SK-MEL-5 (cell line): ENCODE measurements at regions not wholly inside any gene's neighbourhood (a gene's known extent, or its start where the extent isn't known, plus 50 kb on each side); places are given as distances from the start of the nearest gene placed in this dataset.

Experiments used
- DNase-seq: peaks from one replicate; pipeline ENCODE4 v3.0.0-alpha.2; 2016; ENCODE audit warnings: low read depth, low spot score
- in situ Hi-C: cut with HindIII; loops from 2 replicates; pipeline ENCODE4 v1.10.0; 2016; ENCODE audit warnings: low sequenced_read_pairs, high pct_unique_total_duplicates, low pct_unique_long_range_greater_than_20kb

DNA sequence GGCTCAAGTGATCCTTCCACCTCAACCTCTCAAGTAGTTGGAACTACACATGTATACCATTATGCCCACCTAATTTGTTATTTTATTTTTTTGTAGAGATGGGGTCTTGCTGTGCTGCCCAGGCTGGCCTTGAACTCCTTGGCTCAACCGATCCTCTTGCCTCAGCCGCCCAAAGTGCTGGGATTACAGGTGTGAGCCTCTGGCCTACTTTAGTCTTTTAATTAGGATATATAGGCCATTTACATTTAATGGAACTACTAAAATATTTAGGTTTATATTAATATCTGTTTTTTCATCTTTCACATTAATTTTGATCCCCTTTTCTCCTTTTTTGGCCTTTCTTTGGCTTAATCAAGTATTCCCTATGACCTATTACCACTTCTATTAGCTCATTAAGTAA, 95.7 kb upstream of the OSR1 start:
- no peak for DNase-seq
- in situ Hi-C loops: no loop called here

DNA sequence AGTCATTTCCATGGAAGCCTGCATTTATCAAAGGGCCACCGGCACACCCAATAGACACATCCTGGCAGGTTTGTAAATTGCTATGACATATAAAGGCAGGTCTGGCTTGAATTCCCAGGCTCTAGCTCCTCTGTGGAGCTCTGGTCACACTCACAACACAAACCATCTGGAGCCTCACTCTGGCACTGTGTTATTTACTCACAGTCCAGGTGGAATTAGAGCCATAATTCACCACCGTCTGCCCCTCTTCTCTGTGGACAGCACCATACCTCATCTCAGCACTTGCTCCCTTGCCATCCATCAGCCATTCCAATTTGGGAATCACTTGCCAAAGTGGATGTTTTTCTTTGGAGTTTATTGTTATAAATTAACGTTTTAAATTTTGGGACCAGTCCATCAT, 84.3 kb upstream of the OSR1 start:
- DNase-seq: no peak
- in situ Hi-C loops: no loop called here

DNA sequence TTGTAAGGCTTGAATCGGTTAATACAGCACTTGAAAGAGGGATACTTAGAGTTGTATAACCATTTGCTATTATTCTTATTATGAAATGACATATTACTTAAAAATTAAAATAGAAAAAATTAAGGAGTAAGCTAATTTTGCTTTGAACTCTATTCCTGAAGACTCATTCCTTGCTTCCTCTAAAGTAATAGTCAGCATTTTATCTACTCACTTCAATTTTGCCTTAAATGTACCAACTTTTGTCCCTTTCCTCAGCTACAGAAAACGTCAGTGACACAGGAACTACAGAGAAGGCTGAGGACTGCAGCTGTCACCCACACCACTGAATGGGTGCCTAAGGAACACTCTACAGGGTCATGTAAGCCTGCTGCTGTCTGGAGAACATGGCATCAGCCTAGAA, 80.7 kb upstream of the OSR1 start:
- in situ Hi-C loops: no loop called here
- no peak for DNase-seq

DNA sequence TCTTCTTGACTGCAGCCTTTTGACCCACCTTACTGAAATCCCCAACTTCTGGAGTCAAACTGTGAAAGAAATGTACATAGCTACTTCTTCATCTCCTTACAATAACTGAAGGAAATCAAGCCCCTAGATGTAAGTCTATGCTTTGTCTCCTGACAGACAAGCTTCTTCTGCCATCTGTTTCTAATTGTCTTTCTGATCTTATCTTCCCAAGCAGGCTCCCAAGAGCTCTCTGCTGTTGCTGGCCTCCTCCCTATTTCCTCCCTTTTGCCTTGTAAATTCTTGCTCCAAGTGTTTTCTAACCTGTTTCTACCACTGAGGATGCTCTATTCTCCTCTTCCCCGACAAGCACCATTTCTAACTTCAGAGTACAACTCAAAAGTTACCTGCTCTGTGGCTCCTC, 77.4 kb upstream of the OSR1 start:
- no peak for DNase-seq
- in situ Hi-C loops: no loop called here

DNA sequence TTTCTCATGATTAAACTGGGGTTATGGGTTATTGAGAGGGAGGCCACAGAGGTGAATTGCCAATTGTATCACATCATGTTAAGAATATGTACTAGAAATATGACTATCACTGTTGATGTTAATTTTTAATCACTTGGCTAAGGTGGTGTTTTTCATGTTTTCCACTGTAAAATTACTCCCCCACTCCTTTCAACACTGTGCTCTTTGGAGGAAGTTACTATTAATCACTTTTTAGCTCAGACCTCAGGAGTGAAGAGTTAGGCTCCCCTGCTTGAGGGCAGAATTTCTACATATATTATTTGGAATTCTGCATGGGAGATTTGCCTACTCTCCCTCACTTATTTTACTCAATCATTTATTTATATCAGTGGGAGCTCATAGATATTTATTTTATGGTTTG, 76.0 kb upstream of the OSR1 start:
- no peak for DNase-seq
- in situ Hi-C loops: no loop called here

DNA sequence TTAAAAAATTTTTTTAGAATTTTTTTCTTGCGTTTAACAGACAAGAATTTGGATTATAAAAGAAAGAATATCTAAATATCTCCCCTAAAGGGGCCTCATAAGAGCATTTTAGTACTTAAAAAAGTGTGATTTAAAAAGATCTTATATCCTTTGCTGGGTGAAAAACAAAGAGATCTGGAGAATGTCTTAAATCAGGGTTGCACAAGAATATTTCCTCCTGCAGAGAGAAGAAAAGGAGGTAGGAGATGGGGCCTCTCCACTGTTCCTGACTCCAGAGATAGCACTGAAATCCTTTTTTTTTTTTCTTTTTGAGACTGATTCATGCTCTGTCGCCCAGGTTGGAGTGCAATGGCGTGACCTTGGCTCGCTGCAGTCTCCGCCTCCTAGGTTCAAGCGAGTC, 68.5 kb upstream of the OSR1 start:
- in situ Hi-C loops: no loop called here
- no peak for DNase-seq

DNA sequence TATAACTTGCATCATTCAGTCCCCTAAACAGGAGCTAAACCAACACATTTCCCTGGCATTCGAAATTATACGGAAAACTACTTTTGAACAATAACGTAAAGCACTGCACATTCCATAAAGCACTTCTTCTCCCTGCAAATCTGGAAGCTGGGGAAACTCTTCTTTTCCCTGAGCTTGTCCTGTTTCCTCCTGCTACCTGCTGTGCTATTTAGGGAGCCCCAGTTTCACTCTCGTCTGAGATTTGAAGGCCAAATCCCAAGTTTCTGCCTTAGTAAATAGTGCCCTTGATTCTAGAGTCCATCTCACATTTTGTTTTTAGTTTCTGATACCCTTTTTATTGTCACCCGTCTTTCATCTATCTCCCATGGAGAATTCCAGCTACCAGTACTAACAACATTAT, 67.7 kb upstream of the OSR1 start:
- in situ Hi-C loops: no loop called here

DNA sequence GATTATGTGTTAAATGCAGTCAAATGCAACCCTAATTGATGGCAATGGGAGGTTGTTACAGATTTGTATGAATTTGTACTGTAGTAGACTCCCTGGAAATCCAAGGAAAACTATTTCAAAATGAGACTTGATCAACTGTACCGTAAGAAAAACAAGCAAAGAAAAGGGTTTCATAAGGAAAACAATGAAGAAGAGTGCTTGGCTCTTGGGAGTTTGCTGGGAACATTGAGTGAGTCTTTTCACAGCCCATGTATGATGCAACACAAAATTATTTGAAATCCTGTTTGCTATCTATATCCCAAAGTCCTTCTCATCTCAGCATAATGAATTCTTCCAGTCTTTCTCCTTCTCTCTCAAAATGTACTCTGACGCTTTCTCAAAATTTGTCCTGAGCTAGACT, 67.0 kb upstream of the OSR1 start:
- in situ Hi-C loops: no loop called here
- DNase-seq: no peak

More for the DNA sequence above, 67.7 kb upstream of the OSR1 start:
- DNase-seq: no peak

DNA sequence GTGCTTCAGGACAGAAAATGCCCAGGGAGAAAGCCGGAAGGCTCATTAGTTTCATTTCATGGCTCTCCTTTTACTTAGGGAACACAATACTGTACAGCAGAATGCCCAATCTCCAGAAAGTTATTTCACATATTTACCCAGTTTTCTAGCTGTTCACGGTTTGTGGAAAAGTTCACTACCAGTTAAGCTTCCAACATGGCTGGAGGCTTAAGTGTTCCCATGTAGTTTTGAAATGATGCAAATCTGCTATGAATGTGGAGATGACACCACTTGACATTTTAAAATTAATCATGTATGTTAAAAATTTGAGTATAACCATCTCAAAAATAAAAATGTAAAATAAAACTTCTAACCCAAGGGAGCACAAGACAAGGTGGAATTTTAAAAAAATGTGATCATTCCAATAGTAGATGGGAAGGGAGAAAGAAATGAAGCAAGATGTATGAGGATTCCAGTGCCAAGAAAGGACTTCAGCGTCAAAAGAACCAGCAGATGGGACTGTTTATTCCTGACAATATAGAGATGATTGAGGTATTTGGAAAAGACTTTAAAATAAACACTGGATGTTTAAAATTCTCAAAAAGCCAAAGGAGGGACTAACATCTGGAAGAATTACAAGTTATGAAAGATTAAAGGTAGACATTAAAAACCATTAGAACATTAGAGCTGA, 60.9 kb upstream of the OSR1 start:
- in situ Hi-C loops: no loop called here
- no peak for DNase-seq

DNA sequence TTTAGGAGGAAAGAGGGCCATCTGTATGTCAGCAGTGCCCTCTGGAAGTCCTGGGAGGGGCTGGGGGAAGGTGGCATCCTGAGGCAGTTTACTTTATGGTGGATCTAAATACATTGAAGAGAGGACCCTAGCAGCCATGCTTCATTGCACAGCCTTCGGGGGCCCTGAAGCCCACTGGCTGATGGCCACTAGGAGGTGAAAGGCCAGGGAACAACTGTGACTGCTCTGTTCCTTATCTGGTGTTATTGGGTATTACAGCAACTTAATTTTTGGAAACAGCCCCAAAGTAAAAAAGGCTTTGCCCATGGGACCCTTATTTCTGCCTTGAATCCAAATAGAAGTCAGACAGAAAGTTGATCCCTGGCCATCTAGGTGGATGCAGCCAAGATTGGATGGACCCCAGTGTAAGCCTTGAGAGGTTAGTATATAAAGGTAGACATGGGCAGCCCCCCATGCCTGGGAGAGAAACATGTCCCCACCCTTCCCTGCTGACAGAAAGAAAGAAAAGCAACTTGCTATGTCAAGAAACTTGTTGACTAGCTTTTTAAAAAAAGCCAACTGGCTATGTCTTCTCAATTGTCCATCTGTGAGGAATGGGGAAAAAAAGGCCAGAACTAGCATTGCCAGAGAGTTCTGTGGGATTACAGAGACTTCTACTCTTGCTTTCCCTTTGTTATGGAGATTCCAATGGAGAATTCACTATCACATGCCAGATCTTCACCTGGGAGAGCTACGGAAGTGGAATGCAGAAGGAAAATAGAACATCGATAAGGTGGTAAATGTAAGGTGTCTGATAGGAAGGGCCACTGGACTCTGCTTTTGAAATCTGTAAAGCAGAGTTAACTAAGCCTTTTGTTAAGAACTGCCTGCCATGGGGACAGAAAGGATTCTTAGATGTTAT, 58.6 kb upstream of the OSR1 start:
- in situ Hi-C loops: no loop called here
- no peak for DNase-seq

DNA sequence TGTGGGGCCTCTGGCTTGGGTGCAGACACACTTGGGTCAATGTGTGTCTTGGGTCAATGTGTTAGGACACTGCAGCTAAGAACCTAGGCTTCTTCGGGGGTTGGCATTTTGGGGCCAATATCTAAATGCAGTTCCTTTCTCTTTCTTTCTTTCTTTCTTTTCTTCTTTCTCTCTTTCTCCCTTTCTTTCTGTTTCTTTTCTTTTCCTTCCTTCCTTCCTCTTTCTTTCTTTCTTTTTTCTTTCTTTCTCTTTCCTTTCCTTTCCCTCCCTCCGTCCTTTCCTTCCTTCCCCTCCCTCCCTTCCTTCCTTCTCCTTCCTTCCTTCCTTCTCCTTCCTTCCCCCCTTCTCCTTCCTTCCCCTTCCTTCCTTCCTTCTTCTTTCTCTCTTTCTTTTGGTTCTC, 57.7 kb upstream of the OSR1 start:
- in situ Hi-C loops: no loop called here
- no peak for DNase-seq

DNA sequence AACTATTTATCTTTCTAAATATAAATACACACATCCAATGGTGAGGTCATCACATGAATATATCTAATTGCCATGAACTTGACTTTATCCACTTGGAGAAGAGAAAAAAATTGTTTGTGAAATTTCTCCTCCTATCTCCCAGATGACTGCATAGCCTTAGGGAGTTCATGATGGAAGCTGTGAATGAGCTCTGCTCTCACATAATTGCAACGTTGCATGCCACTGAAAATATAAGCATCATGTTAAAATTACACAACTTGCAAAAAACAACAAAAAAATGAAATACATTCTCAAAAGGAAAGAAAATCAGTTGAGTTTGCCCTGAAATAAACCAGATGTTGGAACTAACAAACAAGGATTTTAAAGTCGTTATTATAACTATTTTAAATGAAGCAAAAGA, 50.6 kb upstream of the OSR1 start:
- in situ Hi-C loops: no loop called here
- DNase-seq: peak; percentile 82

DNA sequence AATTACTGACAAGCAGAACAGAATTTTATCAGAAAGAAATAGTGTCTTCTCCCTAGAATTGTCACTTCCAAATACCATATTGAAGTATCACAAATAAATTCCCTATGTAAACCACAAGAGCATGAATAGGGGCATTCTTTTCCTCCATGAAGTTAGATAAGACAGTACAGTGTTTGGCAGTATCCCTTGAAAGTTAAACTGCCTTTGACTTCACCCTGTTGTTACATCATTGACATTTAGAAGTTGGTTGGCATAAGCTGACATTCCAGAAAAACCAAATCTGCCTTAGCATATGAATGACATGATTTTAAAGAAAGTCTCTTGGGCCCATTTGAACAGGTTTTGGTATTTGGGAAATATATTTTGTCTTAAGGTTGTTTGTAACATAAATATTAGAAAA, 50.2 kb upstream of the OSR1 start:
- DNase-seq: peak; percentile 94
- in situ Hi-C loops: no loop called here
